GM12878 (cell line): ENCODE measurements at regions not wholly inside any gene's neighbourhood (a gene's known extent, or its start where the extent isn't known, plus 50 kb on each side); places are given as distances from the start of the nearest gene placed in this dataset.

Source experiments
- ATAC-seq: fragments of 200-7000 bp; cut with Tn5 transposase; 3 replicates; pipeline ENCODE4 v1.9.1; 2020; ENCODE audit warnings: mild to moderate bottlenecking, moderate library complexity
- BruUV-seq: library from RNA; stranded (reverse); fragments of 400-500 nt; replicated peaks from 2 replicates; lab custom pipeline; 2021; lab: Mats Ljungman, UMichigan
- CTCF ChIA-PET: fragments of 300-600 bp; sonication (Branson Sonifier 250); formaldehyde crosslinking; extraction: SDS; loops from one replicate; lab custom pipeline; 2021; ENCODE audit warnings: inconsistent platforms; lab: Yijun Ruan, JAX
- POLR2A ChIA-PET: fragments of 350-600 bp; formaldehyde crosslinking; extraction: SDS; loops from one replicate; lab custom pipeline; 2021; ENCODE audit warnings: inconsistent platforms; lab: Charles Lee
- RAD21 ChIA-PET: fragments of 300-600 bp; sonication (Branson Sonifier 250); formaldehyde crosslinking; loops from one replicate; lab custom pipeline; 2023; ENCODE audit warnings: antibody characterized with exemption; ENCODE audit not compliant: unreplicated experiment; lab: Charles Lee
- SMC1A ChIA-PET: fragments of 300-600 bp; sonication (Branson Sonifier 250); formaldehyde crosslinking; loops from one replicate; lab custom pipeline; 2023; ENCODE audit not compliant: unreplicated experiment, uncharacterized antibody; lab: Charles Lee
- DNase-seq: peaks from one replicate; pipeline ENCODE4 v3.0.0-alpha.2; 2011; ENCODE audit warnings: low read depth, low spot score
- FAIRE-seq: peaks from 3 replicates; lab custom pipeline; 2011; peaks lifted over from hg19 to GRCh38; lab: Jason Lieb, UNC
- H2AFZ ChIP-seq: 2 replicates; pipeline ENCODE4 v1.6.0; 2011; ENCODE audit warnings: low read depth, low read length, control low read depth; ENCODE audit not compliant: control insufficient read depth
- H3K27ac ChIP-seq: 2 replicates; pipeline ENCODE4 v1.5.1; 2011; ENCODE audit warnings: control low read depth; ENCODE audit not compliant: control insufficient read depth, insufficient read depth
- H3K27me3 ChIP-seq, 2 experiments: replicated peaks in 1 of 2; 2 replicates each; pipeline versions ENCODE4 v1.6.0 to v1.6.1; 2011; ENCODE audit warnings: low read length in 1 of 2; ENCODE audit not compliant: control insufficient read depth in 2 of 2, insufficient read depth in 2 of 2
- H3K36me3 ChIP-seq, 2 experiments: 2 replicates each; pipeline ENCODE4 v1.5.1; 2011; ENCODE audit warnings: low read length in 1 of 2; ENCODE audit not compliant: control insufficient read depth in 2 of 2, insufficient read depth in 2 of 2
- H3K4me1 ChIP-seq: 2 replicates; pipeline ENCODE4 v1.6.1; 2011; ENCODE audit warnings: mild to moderate bottlenecking, low read length, moderate library complexity, mixed read lengths; ENCODE audit not compliant: control insufficient read depth, insufficient read depth
- H3K4me2 ChIP-seq: 2 replicates; pipeline ENCODE4 v1.6.0; 2011; ENCODE audit warnings: control low read depth; ENCODE audit not compliant: control insufficient read depth, insufficient read depth
- H3K4me3 ChIP-seq: fragments of 200-600 bp; sonication (generic); 2 replicates; pipeline ENCODE4 v1.5.1; 2016
- H3K79me2 ChIP-seq: 2 replicates; pipeline ENCODE4 v1.6.0; 2011; ENCODE audit warnings: low read length; ENCODE audit not compliant: control insufficient read depth, insufficient read depth
- H3K9ac ChIP-seq: 2 replicates; pipeline ENCODE4 v1.8.0; 2011; ENCODE audit warnings: low read length, control low read depth, mixed read lengths; ENCODE audit not compliant: control insufficient read depth, insufficient read depth
- H3K9me3 ChIP-seq: replicated peaks from 3 replicates; pipeline ENCODE4 v1.5.1; 2011; ENCODE audit warnings: mild to moderate bottlenecking, low read length; ENCODE audit not compliant: control insufficient read depth, insufficient read depth
- H4K20me1 ChIP-seq: 2 replicates; pipeline ENCODE4 v1.6.0; 2011; ENCODE audit not compliant: control insufficient read depth, insufficient read depth
- ASH2L ChIP-seq: fragments of 300-600, 200-600 bp; sonication (generic); IDR thresholded peaks from 2 replicates; pipeline ENCODE4 v1.6.1; 2017; ENCODE audit warnings: low read depth, mild to moderate bottlenecking, borderline replicate concordance
- BHLHE40 ChIP-seq, 2 experiments: fragments of 450-650 bp in 1 of 2; IDR thresholded peaks; 2 replicates each; pipeline ENCODE4 v1.6.1; 2011 to 2017; ENCODE audit warnings: low read depth in 2 of 2, borderline replicate concordance in 1 of 2, improper control_type of control experiment in 1 of 2, low read length in 1 of 2, mild to moderate bottlenecking in 1 of 2
- BRCA1 ChIP-seq: IDR thresholded peaks from 2 replicates; pipeline ENCODE4 v1.6.1; 2011; ENCODE audit warnings: low read depth, low read length, improper control_type of control experiment
- EP300 ChIP-seq, 2 experiments: fragments of 150-350 bp in 1 of 2; IDR thresholded peaks; 2 replicates each; pipeline ENCODE4 v1.6.1; 2011 to 2012; ENCODE audit warnings: low read depth in 2 of 2, low read length in 2 of 2, borderline replicate concordance in 1 of 2, improper control_type of control experiment in 1 of 2, inconsistent platforms in 1 of 2; ENCODE audit not compliant: control insufficient read depth in 1 of 2
- ESRRA ChIP-seq: IDR thresholded peaks from 2 replicates; pipeline ENCODE4 v1.6.1; 2012; ENCODE audit warnings: mild to moderate bottlenecking, low read length, improper control_type of control experiment
- FOXK2 ChIP-seq: fragments of 450-650 bp; IDR thresholded peaks from 2 replicates; pipeline ENCODE4 v1.6.1; 2017; ENCODE audit warnings: mild to moderate bottlenecking, moderate library complexity
- GATAD2B ChIP-seq: fragments of 450-650 bp; conservative IDR thresholded peaks from 2 replicates; pipeline ENCODE4 v1.6.1; 2017; ENCODE audit warnings: low read depth, mild to moderate bottlenecking, moderate library complexity
- HCFC1 ChIP-seq: fragments of 150-350 bp; IDR thresholded peaks from 2 replicates; pipeline ENCODE4 v1.6.1; 2014; ENCODE audit warnings: low read length
- JUND ChIP-seq: IDR thresholded peaks from 2 replicates; pipeline ENCODE4 v1.6.1; 2012; ENCODE audit warnings: low read depth, mild to moderate bottlenecking, low read length, improper control_type of control experiment, moderate library complexity
- KAT2A ChIP-seq: conservative IDR thresholded peaks from 2 replicates; pipeline ENCODE4 v1.6.1; 2011; ENCODE audit warnings: low read depth, low read length; ENCODE audit not compliant: control insufficient read depth
- KLF5 ChIP-seq: fragments of 450-650 bp; IDR thresholded peaks from 2 replicates; pipeline ENCODE4 v1.6.1; 2014; ENCODE audit warnings: mild to moderate bottlenecking; ENCODE audit not compliant: partially characterized antibody
- MXI1 ChIP-seq: fragments of 150-350 bp; IDR thresholded peaks from 2 replicates; pipeline ENCODE4 v1.6.1; 2011; ENCODE audit warnings: low read depth, mild to moderate bottlenecking, inconsistent platforms, low read length, improper control_type of control experiment
- SPI1 ChIP-seq: IDR thresholded peaks from 2 replicates; pipeline ENCODE4 v1.6.1; 2011; ENCODE audit warnings: low read depth, mild to moderate bottlenecking, low read length, moderate library complexity, borderline replicate concordance; ENCODE audit not compliant: insufficient read depth
- SREBF1 ChIP-seq: IDR thresholded peaks from 2 replicates; pipeline ENCODE4 v1.6.1; 2012; ENCODE audit warnings: mild to moderate bottlenecking, low read length
- STAT1 ChIP-seq: fragments of 450-650 bp; conservative IDR thresholded peaks from 2 replicates; pipeline ENCODE4 v1.6.1; 2014; ENCODE audit warnings: antibody characterized with exemption, mild to moderate bottlenecking
- TCF3 ChIP-seq: IDR thresholded peaks from 2 replicates; pipeline ENCODE4 v1.6.1; 2012; ENCODE audit warnings: low read depth, mild to moderate bottlenecking, low read length, borderline replicate concordance; ENCODE audit not compliant: insufficient read depth
- YY1 ChIP-seq: IDR thresholded peaks from 2 replicates; pipeline ENCODE4 v1.6.1; 2011; ENCODE audit warnings: low read depth, mild to moderate bottlenecking, low read length
- ZNF207 ChIP-seq: fragments of 450-650 bp; IDR thresholded peaks from 2 replicates; pipeline ENCODE4 v1.6.1; 2014; ENCODE audit warnings: antibody characterized with exemption, mild to moderate bottlenecking, borderline replicate concordance
- ZNF622 ChIP-seq: fragments of 450-650 bp; IDR thresholded peaks from 2 replicates; pipeline ENCODE4 v1.6.1; 2017; ENCODE audit warnings: mild to moderate bottlenecking, inconsistent platforms
- WGBS: methylation state at CpG from one replicate; pipeline ENCODE4 v1.1.6; 2016; ENCODE audit warnings: low lambda C conversion rate; ENCODE audit not compliant: insufficient replicate concordance, insufficient coverage; ENCODE audit errors: missing lambda C conversion rate; 5-methylcytosine and 5-hydroxymethylcytosine counted together
- in situ Hi-C: fragments of 300-500 bp; cut with MboI; formaldehyde crosslinking; loops from 9 replicates; pipeline ENCODE4 v1.14.3; 2018; ENCODE audit warnings: mixed read lengths
- intact Hi-C: fragments of 100-400 bp; cut with micrococcal nuclease; formaldehyde crosslinking; loops from one replicate; pipeline ENCODE4 v1.14.2; 2022; ENCODE audit not compliant: unreplicated experiment

DNA sequence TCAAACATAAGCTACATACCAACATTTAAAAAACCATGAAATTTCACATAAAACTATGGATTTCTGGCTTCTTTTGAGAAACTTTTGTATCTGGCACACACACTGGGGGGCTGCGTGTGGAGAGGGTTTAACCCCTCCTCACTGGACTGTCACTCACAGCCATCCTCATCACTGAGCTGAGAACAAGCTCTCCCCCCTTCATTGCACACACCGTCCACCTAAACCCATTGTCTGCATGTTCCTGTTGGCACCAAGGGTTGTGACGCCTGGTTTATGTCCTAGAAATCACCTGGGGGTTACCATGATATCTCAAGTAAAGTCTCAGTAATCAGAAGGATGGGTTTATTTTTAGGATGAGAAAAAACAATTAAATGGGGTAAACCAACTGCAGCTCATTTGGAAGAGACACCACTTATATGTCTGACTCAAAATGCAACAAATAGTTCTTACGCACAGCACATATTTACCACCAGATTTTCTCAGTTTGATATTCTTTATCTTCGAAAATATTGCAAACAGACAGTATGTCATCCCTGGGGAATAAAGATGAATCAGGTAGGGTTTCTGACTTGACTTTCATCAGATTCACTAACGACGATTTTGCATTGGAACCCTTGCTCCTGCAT is 218.5 kb upstream of the KLF6 start (continued):
- TF ChIP-seq BHLHE40 (IDR thresholded peaks at IDR 0.05; ENCODE audit: borderline replicate concordance in 1 of 2, low read depth in 2 of 2, low read length in 1 of 2) = peak in 1 of 2 experiments; percentile 42; a peak in 1 of 4 replicates
- TF ChIP-seq JUND = peak; percentile 62; the same call in 1 of the 2 replicates

GRCh38 chr10:4001811-4002210 is 216.8 kb upstream of the KLF6 start:
- no peaks in the 10 kb centered on the region for H3K4me1 ChIP-seq
- DNase-seq = no peak
- intact Hi-C loops = no loop called here

More at GRCh38 chr10:4001811-4002210, 216.8 kb upstream of the KLF6 start:
- no peak for FAIRE-seq
- H3K36me3 ChIP-seq = no peaks in the 10 kb centered on the region
- no TSS peak for BruUV-seq
- H3K4me3 ChIP-seq = no peak overlapping the region
- H2AFZ ChIP-seq = no peak overlapping the region
- ChIA-PET POLR2A (no interaction called here), SMC1A (interaction anchor here (1.0 kb wide), 2 partner anchors 10 to 12 kb away, joined by 3 read pairs; no protein-coding TSS in a partner anchor), RAD21 (no interaction called here), CTCF (no interaction called here)
- H3K9ac ChIP-seq = no peak overlapping the region
- H3K79me2 ChIP-seq = no peaks in the 10 kb centered on the region
- H3K27me3 ChIP-seq = no peaks in the 10 kb centered on the region
- H3K9me3 ChIP-seq = no peaks in the 10 kb centered on the region
- no peak overlapping the region for H3K27ac ChIP-seq
- no peak overlapping the region for H3K4me2 ChIP-seq
- no peak for ATAC-seq
- in situ Hi-C loops = no loop called here
- H4K20me1 ChIP-seq = no peaks in the 10 kb centered on the region
- no peak for TF ChIP-seq GATAD2B
- no peak for TF ChIP-seq EP300 (IDR thresholded peaks at IDR 0.05; ENCODE audit: borderline replicate concordance in 1 of 2, control insufficient read depth in 1 of 2, low read depth in 2 of 2, low read length in 2 of 2)
- no peak for TF ChIP-seq SPI1
- no peak for TF ChIP-seq FOXK2
- no peak for TF ChIP-seq ZNF207
- TF ChIP-seq TCF3 = no peak
- TF ChIP-seq MXI1 = no peak
- no peak for TF ChIP-seq ESRRA
- TF ChIP-seq SREBF1 = no peak
- TF ChIP-seq KAT2A = no peak
- no peak for TF ChIP-seq HCFC1
- TF ChIP-seq STAT1 = no peak
- no peak for TF ChIP-seq ASH2L
- no peak for TF ChIP-seq KLF5
- TF ChIP-seq BRCA1 = no peak
- TF ChIP-seq ZNF622 = no peak
- TF ChIP-seq YY1 = no peak
- WGBS = 91% methylated on average over 2 of the region's 2 CpGs
